ENCODE measurements at regions not wholly inside any gene's neighbourhood (a gene's known extent, or its start where the extent isn't known, plus 50 kb on each side); places are given as distances from the start of the nearest gene placed in this dataset.

GRCh38 chr11:130583801-130584211 lies 135.4 kb downstream of the ADAMTS15 start:
- no peak for DNase-seq (ENCODE audit: low read depth)

- DNase-seq (ENCODE audit: low read depth), result peak; percentile 53
Observed at GRCh38 chr11:130585545-130585944, 137.1 kb downstream of the ADAMTS15 start.

- no peak for DNase-seq (ENCODE audit: low read depth)
Observed at GRCh38 chr11:130587658-130588057, 139.2 kb downstream of the ADAMTS15 start.

GRCh38 chr11:130588471-130588870 lies 140.0 kb downstream of the ADAMTS15 start:
- DNase-seq (ENCODE audit: low read depth), result peak; percentile 72

GRCh38 chr11:130592056-130592455 lies 143.6 kb downstream of the ADAMTS15 start:
- peak; percentile 57 for DNase-seq (ENCODE audit: low read depth)

GRCh38 chr11:130593064-130593463 lies 144.6 kb downstream of the ADAMTS15 start:
- no peak for DNase-seq (ENCODE audit: low read depth)

GRCh38 chr11:130598433-130598832 lies 150.0 kb downstream of the ADAMTS15 start:
- no peak for DNase-seq (ENCODE audit: low read depth)

- peak; percentile 17 for DNase-seq (ENCODE audit: low read depth)
Observed at GRCh38 chr11:130599073-130599654, 150.7 kb downstream of the ADAMTS15 start.

- peak; percentile 14 for DNase-seq (ENCODE audit: low read depth)
Observed at GRCh38 chr11:130600139-130600538, 151.7 kb downstream of the ADAMTS15 start.

- DNase-seq (ENCODE audit: low read depth), result no peak
Observed at GRCh38 chr11:130600616-130601015, 152.2 kb downstream of the ADAMTS15 start.

GRCh38 chr11:130601141-130601540 lies 152.7 kb downstream of the ADAMTS15 start:
- DNase-seq (ENCODE audit: low read depth), result no peak

GRCh38 chr11:130601764-130602460 lies 153.5 kb downstream of the ADAMTS15 start:
- no peak for DNase-seq (ENCODE audit: low read depth)

GRCh38 chr11:130602641-130603334 lies 154.3 kb downstream of the ADAMTS15 start:
- DNase-seq (ENCODE audit: low read depth), result no peak

GRCh38 chr11:130603335-130603906 lies 155.0 kb downstream of the ADAMTS15 start:
- DNase-seq (ENCODE audit: low read depth), result no peak

GRCh38 chr11:130604606-130605005 lies 156.2 kb downstream of the ADAMTS15 start:
- DNase-seq (ENCODE audit: low read depth), result no peak

GRCh38 chr11:130606178-130606577 lies 157.7 kb downstream of the ADAMTS15 start:
- peak; percentile 88 for DNase-seq (ENCODE audit: low read depth)

GRCh38 chr11:130606781-130607511 lies 158.5 kb downstream of the ADAMTS15 start:
- DNase-seq (ENCODE audit: low read depth), result peak; percentile 72

- DNase-seq (ENCODE audit: low read depth), result no peak
Observed at GRCh38 chr11:130608287-130608686, 159.8 kb downstream of the ADAMTS15 start.

- DNase-seq (ENCODE audit: low read depth), result peak; percentile 13
Observed at GRCh38 chr11:130609121-130610035, 160.9 kb downstream of the ADAMTS15 start.

- DNase-seq (ENCODE audit: low read depth), result peak; percentile 95
Observed at GRCh38 chr11:130611791-130612251, 163.4 kb downstream of the ADAMTS15 start.

All from M059J (cell line).